HG03060 (cell line): ENCODE measurements at regions not wholly inside any gene's neighbourhood (a gene's known extent, or its start where the extent isn't known, plus 50 kb on each side); places are given as distances from the start of the nearest gene placed in this dataset.

Experiments used
- ATAC-seq: cut with Tn5 transposase; IDR thresholded peaks from one replicate; pipeline ENCODE4 v1.9.1; 2021; ENCODE audit warnings: low read depth, moderate number of reproducible peaks; ENCODE audit not compliant: unreplicated experiment

DNA sequence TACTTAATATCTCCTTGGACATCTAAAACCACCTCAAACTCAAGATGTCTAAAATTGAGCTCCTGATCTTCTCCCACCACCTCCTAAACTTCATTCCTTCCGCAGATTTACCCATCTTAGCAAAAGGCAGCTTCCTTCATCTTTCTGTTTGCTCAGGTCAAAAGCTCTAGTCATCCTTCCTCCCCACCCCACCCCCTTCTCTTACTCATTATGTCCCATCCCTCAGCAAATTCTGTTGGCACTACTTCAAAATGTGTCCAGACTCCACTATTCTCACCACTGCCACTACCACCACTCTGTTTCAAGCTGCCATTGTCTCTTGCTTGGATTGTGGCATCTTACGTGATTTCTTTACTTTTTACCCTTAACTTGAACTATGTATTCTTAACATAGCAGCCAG lies 59.2 kb upstream of the ZDHHC17 start:
- no peak for ATAC-seq

DNA sequence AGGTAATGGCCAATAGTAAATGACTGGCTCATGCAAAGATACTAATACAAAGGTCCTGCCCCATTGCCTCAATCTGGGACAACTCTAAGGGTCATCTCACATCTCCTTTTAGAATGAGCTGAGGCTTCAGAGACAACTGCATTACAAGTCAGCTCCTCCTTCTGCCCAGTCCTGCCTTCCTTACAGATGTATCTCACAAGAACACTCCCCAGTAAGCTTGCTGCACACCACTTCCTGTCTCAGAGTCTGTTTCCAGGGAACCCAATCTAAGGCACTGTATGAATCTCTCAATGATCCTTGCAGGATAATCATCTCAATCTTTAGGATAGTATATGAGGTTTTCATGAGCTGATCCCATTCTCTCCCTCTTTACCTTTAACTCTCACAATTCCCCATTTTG lies 57.8 kb upstream of the ZDHHC17 start:
- no peak for ATAC-seq

DNA sequence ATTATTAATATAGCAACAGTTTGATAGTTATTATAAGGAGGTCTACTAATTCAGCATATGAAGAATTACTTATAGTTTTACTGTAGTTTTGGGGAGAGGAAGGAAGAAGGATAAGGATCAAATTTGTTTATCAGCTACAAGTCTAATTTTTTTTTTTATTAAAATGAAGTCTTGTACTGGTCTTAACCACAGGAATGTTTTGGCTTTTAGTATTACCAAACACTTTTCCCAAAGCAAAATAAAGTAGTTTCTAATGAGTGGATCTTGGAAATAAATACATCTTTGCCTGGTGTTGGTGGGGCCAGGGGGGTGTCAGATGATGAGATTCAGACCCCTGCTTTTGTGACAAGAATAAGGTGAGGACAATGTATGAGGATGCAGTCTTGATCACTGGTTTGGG lies 57.2 kb upstream of the ZDHHC17 start:
- ATAC-seq = no peak

DNA sequence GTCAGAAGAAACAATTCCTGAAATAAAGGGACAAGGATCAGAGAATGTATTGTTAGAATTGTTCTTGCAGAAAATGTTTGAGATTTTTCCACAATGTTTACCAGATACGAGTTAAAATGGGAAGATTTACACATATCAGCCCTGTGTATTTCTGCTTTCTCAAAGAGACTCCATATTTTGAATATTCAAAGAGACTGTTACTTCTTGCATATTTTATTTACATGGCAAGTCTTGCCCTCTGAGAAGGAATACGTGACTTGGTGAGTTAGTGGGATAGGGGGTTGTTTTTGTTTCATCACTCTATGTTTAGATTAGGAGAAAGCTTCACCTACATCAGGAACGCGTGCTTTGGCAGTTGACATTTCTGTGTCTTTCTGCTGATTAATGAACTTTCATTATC lies 56.1 kb upstream of the ZDHHC17 start:
- ATAC-seq = no peak

DNA sequence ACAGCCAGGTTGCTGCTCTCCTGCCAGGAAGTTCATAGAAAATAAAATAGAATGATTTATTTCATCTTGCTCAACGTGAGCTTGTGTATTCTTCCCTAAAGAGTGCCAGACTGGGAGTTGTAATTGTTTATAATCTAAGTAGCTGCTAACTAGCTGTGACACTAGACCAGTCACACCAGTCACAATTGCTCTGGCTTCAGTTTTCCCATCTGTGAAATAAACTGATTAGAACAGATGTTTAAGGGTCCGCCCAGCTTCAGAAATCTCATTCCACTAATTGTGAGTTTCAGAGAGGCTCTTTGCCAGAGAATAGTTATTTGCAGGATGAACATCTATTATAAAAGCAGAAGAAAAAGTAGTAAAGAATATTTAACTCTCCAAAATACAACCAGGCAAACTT lies 55.6 kb upstream of the ZDHHC17 start:
- no peak for ATAC-seq

DNA sequence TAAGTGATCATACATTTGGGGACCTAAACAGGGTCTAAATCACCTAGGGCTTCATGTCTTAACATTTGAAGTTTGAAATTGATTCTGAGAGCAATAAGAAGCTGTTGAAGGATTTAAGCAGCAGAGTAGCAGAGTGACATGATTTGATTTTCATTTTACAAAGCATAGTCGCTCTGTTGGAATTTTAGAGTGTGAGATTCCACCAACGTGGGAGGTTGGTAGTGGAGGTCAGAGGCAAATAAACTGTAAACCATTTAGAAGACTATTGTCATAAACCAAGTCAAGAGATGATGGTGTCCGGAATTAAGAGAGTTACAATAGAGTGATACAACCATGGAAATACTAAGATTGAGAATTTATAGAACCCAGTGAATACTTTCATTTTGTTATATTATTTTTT lies 52.7 kb upstream of the ZDHHC17 start:
- ATAC-seq = no peak

DNA sequence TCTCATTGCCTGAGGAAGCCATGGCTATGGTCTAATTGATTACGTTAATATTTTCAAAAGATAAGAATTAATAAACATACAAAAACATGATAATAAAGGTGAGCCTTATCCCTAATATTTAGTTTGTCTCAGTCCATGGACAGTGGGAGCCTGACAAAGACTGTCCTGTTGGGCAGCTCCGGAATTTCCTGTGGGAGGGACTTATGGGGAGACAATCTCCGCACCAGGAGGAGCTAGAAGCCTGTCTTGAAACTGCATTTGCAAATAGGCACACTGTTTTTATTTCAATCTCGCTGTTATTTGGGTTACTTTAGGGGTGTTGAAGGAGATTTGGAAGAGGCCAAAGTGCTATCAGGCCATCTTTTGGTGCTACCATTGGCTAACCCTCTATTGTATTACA lies 50.8 kb upstream of the ZDHHC17 start:
- no peak for ATAC-seq

DNA sequence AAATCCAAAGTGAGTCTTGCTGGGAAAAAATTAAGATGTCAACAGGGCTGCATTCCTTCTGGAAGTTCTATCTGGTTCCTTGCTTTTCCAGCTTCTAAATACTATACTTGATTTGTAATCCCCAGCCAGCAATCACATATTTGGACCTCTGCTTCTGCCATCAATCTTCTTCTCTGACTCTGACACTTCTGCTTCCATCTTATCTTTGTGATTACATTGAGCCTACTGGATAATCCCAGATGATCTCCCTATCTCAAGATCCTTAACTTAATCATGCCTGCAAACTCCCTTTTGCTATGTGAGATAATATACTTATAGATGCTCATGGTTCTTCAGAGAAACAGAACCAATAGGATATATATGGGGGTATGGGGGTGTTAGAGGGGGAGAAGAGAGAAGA lies 49.9 kb upstream of the ZDHHC17 start:
- ATAC-seq = no peak
